GM23338 (cell line): ENCODE measurements at regions not wholly inside any gene's neighbourhood (a gene's known extent, or its start where the extent isn't known, plus 50 kb on each side); places are given as distances from the start of the nearest gene placed in this dataset.

ENCODE experiments used
- ATAC-seq: fragments of 200-7000 bp; cut with Tn5 transposase; 3 replicates; pipeline ENCODE4 v1.9.1; 2020
- DNase-seq: peaks from one replicate; pipeline ENCODE4 v3.0.0-alpha.2; 2015; ENCODE audit warnings: low spot score
- H2AFZ ChIP-seq: fragments of 200-600 bp; sonication (generic); 2 replicates; pipeline ENCODE4 v1.8.0; 2016; ENCODE audit warnings: antibody characterized with exemption, mild to moderate bottlenecking, moderate library complexity
- H3F3A ChIP-seq: fragments of 200-600 bp; sonication (generic); replicated peaks from 2 replicates; pipeline ENCODE4 v1.8.0; 2017; ENCODE audit warnings: antibody characterized with exemption, mixed run types, low read depth
- H3K27ac ChIP-seq: fragments of 200-600 bp; sonication (generic); 2 replicates; pipeline ENCODE4 v1.6.1; 2016; ENCODE audit warnings: low read depth
- H3K27me3 ChIP-seq: fragments of 200-600 bp; sonication (generic); 2 replicates; pipeline ENCODE4 v1.8.0; 2016; ENCODE audit warnings: mild to moderate bottlenecking, mixed run types, moderate library complexity; ENCODE audit not compliant: insufficient read depth
- H3K36me3 ChIP-seq: fragments of 200-600 bp; sonication (generic); 2 replicates; pipeline ENCODE4 v1.8.0; 2016; ENCODE audit warnings: mild to moderate bottlenecking; ENCODE audit not compliant: insufficient read depth
- H3K4me1 ChIP-seq: fragments of 200-600 bp; sonication (generic); 2 replicates; pipeline ENCODE4 v1.8.0; 2016; ENCODE audit warnings: mild to moderate bottlenecking, moderate library complexity; ENCODE audit not compliant: insufficient read depth
- H3K4me2 ChIP-seq: fragments of 200-600 bp; sonication (generic); 2 replicates; pipeline ENCODE4 v1.7.1; 2017; ENCODE audit warnings: mixed run types
- H3K4me3 ChIP-seq: fragments of 200-600 bp; sonication (generic); 2 replicates; pipeline ENCODE4 v1.6.1; 2016; ENCODE audit warnings: mixed run types
- H3K79me2 ChIP-seq: fragments of 200-600 bp; sonication (generic); replicated peaks from 2 replicates; pipeline ENCODE4 v1.8.0; 2017; ENCODE audit warnings: mild to moderate bottlenecking; ENCODE audit not compliant: insufficient read depth
- H3K9me2 ChIP-seq: fragments of 200-600 bp; sonication (generic); 2 replicates; pipeline ENCODE4 v1.8.0; 2017; ENCODE audit not compliant: insufficient read depth
- H4K20me1 ChIP-seq: fragments of 200-600 bp; sonication (generic); replicated peaks from 2 replicates; pipeline ENCODE4 v1.8.0; 2017; ENCODE audit warnings: mild to moderate bottlenecking; ENCODE audit not compliant: insufficient read depth
- H3K27ac Mint-ChIP-seq: 2 replicates; pipeline ENCODE4 v1.8.0; 2020; ENCODE audit warnings: inconsistent platforms, mild to moderate bottlenecking, moderate library complexity, mixed read lengths
- H3K27me3 Mint-ChIP-seq: 3 replicates; pipeline ENCODE4 v1.8.0; 2022; ENCODE audit warnings: low read depth, mild to moderate bottlenecking, moderate library complexity, mixed read lengths, inconsistent platforms; ENCODE audit not compliant: insufficient read depth, poor library complexity
- H3K36me3 Mint-ChIP-seq: 3 replicates; pipeline ENCODE4 v1.8.0; 2021; ENCODE audit warnings: low read depth, mild to moderate bottlenecking, inconsistent platforms, moderate library complexity, mixed read lengths
- H3K4me1 Mint-ChIP-seq: 3 replicates; pipeline ENCODE4 v1.8.0; 2020; ENCODE audit warnings: mild to moderate bottlenecking, inconsistent platforms, mixed read lengths
- H3K4me3 Mint-ChIP-seq: 3 replicates; pipeline ENCODE4 v1.8.0; 2021; ENCODE audit warnings: moderate library complexity, mild to moderate bottlenecking, inconsistent platforms, mixed read lengths
- H3K9me3 Mint-ChIP-seq: 3 replicates; pipeline ENCODE4 v1.8.0; 2020; ENCODE audit warnings: moderate library complexity, mild to moderate bottlenecking, inconsistent platforms, mixed read lengths
- CREB1 ChIP-seq: fragments of 250-450 bp; sonication (Bioruptor Pico); IDR thresholded peaks from 2 replicates; pipeline ENCODE4 v1.5.0; 2020; ENCODE audit warnings: low read depth, mild to moderate bottlenecking, moderate library complexity
- EZH2 ChIP-seq: fragments of 200-600 bp; sonication (generic); IDR thresholded peaks from one replicate; pipeline ENCODE4 v1.8.0; 2017; ENCODE audit warnings: antibody characterized with exemption, mild to moderate bottlenecking, low read depth; ENCODE audit not compliant: unreplicated experiment
- EZH2phosphoT487 ChIP-seq: fragments of 200-600 bp; sonication (generic); IDR thresholded peaks from one replicate; pipeline ENCODE4 v1.8.1; 2018; ENCODE audit warnings: antibody characterized with exemption; ENCODE audit not compliant: unreplicated experiment
- NANOG ChIP-seq: IDR thresholded peaks from 2 replicates; pipeline ENCODE4 v1.6.1; 2016; ENCODE audit warnings: antibody characterized with exemption, borderline replicate concordance
- POLR2AphosphoS5 ChIP-seq: IDR thresholded peaks from 2 replicates; pipeline ENCODE4 v1.6.1; 2016; ENCODE audit warnings: antibody characterized with exemption, low read depth
- STAT1 ChIP-seq: IDR thresholded peaks from one replicate; pipeline ENCODE4 v1.6.1; 2016; ENCODE audit warnings: antibody characterized with exemption; ENCODE audit not compliant: unreplicated experiment
- ZNF114 ChIP-seq: fragments of 250-450 bp; sonication (Bioruptor Pico); IDR thresholded peaks from 2 replicates; pipeline ENCODE4 v1.5.0; 2020; ENCODE audit warnings: mild to moderate bottlenecking, moderate library complexity
- ZNF331 ChIP-seq: fragments of 250-450 bp; sonication (Bioruptor Pico); IDR thresholded peaks from 2 replicates; pipeline ENCODE4 v1.5.0; 2020; ENCODE audit warnings: low read depth, mild to moderate bottlenecking, moderate library complexity
- TF ChIP-seq, protein P1 (sequence below): IDR thresholded peaks from 2 replicates; pipeline ENCODE4 v1.6.1; 2016; ENCODE audit warnings: antibody characterized with exemption
- TF ChIP-seq, protein P2 (sequence below): IDR thresholded peaks from one replicate; pipeline ENCODE4 v1.6.1; 2018; ENCODE audit warnings: antibody characterized with exemption; ENCODE audit not compliant: unreplicated experiment

DNA sequence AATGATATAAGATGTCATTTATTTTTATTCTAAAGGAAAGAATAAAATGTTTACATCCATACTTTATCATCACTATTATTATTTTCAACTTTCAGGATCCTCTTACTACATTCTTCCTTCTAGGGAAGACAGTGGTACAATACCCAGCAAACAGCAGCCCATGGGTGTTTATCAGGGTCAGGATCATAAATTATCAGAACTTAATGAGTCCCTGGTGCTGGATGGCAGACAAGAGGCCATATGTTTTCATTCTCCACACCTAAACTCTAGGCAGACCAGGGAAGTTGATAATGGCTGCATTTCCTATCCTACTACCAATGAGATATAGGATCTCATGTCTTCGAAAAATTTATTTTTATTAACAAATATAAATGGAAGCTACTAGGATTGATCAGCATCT, 127.7 kb downstream of the SAMMSON start:
- Mint-ChIP-seq H3K27me3 (peaks cover 4% of the 10 kb centered on the region), H3K4me3 (no peak overlapping the region), H3K36me3 (no peaks in the 10 kb centered on the region; the same call in 2 of the 3 replicates), H3K9me3 (no peaks in the 10 kb centered on the region), H3K4me1 (no peaks in the 10 kb centered on the region; the same call in 2 of the 3 replicates), H3K27ac (no peak overlapping the region)
- Histone ChIP-seq H4K20me1 (no peaks in the 10 kb centered on the region), H3K27ac (no peak overlapping the region), H3K9me2 (peaks cover 7% of the 10 kb centered on the region), H3K4me3 (no peak overlapping the region), H2AFZ (no peak overlapping the region), H3K79me2 (no peaks in the 10 kb centered on the region), H3K4me2 (no peak overlapping the region), H3K36me3 (no peaks in the 10 kb centered on the region), H3K27me3 (no peaks in the 10 kb centered on the region), H3K4me1 (no peaks in the 10 kb centered on the region), H3F3A (no peaks in the 10 kb centered on the region)
- ATAC-seq (no peak), DNase-seq (no peak)
- TF ChIP-seq, protein P1, sequence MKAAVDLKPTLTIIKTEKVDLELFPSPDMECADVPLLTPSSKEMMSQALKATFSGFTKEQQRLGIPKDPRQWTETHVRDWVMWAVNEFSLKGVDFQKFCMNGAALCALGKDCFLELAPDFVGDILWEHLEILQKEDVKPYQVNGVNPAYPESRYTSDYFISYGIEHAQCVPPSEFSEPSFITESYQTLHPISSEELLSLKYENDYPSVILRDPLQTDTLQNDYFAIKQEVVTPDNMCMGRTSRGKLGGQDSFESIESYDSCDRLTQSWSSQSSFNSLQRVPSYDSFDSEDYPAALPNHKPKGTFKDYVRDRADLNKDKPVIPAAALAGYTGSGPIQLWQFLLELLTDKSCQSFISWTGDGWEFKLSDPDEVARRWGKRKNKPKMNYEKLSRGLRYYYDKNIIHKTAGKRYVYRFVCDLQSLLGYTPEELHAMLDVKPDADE = no peak
- TF ChIP-seq ZNF331 (CRISPR knock-in tag) (no peak), CREB1 (CRISPR knock-in tag) (no peak), NANOG (no peak), STAT1 (no peak), EZH2 (no peak), POLR2AphosphoS5 (no peak), ZNF114 (CRISPR knock-in tag) (no peak), EZH2phosphoT487 (no peak)
- TF ChIP-seq, protein P2, sequence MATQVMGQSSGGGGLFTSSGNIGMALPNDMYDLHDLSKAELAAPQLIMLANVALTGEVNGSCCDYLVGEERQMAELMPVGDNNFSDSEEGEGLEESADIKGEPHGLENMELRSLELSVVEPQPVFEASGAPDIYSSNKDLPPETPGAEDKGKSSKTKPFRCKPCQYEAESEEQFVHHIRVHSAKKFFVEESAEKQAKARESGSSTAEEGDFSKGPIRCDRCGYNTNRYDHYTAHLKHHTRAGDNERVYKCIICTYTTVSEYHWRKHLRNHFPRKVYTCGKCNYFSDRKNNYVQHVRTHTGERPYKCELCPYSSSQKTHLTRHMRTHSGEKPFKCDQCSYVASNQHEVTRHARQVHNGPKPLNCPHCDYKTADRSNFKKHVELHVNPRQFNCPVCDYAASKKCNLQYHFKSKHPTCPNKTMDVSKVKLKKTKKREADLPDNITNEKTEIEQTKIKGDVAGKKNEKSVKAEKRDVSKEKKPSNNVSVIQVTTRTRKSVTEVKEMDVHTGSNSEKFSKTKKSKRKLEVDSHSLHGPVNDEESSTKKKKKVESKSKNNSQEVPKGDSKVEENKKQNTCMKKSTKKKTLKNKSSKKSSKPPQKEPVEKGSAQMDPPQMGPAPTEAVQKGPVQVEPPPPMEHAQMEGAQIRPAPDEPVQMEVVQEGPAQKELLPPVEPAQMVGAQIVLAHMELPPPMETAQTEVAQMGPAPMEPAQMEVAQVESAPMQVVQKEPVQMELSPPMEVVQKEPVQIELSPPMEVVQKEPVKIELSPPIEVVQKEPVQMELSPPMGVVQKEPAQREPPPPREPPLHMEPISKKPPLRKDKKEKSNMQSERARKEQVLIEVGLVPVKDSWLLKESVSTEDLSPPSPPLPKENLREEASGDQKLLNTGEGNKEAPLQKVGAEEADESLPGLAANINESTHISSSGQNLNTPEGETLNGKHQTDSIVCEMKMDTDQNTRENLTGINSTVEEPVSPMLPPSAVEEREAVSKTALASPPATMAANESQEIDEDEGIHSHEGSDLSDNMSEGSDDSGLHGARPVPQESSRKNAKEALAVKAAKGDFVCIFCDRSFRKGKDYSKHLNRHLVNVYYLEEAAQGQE = no peak

DNA sequence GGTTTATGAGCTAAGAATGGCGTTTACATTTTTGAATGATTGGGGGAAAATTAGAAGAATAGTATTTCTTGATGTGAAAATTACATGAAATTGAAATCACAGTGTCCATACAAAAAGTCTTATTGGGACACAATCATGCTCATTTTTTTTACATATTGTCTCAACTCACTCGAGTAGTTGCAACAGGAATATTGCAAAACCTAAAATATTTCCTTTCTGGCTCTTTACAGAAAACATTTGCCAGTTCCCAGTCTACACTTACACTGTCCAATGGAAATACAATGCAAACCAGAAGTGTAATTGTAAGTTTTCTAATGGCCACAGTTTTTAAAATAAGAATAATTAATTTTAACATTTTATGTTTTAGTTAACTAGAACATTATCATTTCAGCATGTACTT, 137.8 kb downstream of the SAMMSON start:
- Mint-ChIP-seq H3K4me3 (no peak overlapping the region), H3K36me3 (no peaks in the 10 kb centered on the region; the same call in 2 of the 3 replicates), H3K27ac (no peak overlapping the region), H3K4me1 (no peaks in the 10 kb centered on the region; the same call in 1 of the 3 replicates), H3K27me3 (no peaks in the 10 kb centered on the region), H3K9me3 (no peaks in the 10 kb centered on the region)
- Histone ChIP-seq H3K79me2 (no peaks in the 10 kb centered on the region), H4K20me1 (no peaks in the 10 kb centered on the region), H3K36me3 (no peaks in the 10 kb centered on the region), H3F3A (no peaks in the 10 kb centered on the region), H2AFZ (no peak overlapping the region), H3K27me3 (no peaks in the 10 kb centered on the region), H3K9me2 (peaks cover 21% of the 10 kb centered on the region; the same call in 1 of the 2 replicates), H3K4me1 (peaks cover 4% of the 10 kb centered on the region; the same call in 1 of the 2 replicates), H3K27ac (no peak overlapping the region), H3K4me2 (no peak overlapping the region), H3K4me3 (no peak overlapping the region)
- ATAC-seq = no peak
- TF ChIP-seq ZNF331 (CRISPR knock-in tag) (no peak), EZH2phosphoT487 (no peak), EZH2 (no peak), STAT1 (no peak), CREB1 (CRISPR knock-in tag) (no peak)
- TF ChIP-seq, protein P2 = no peak
- DNase-seq = no peak
